HG02610 (cell line): ENCODE measurements at regions not wholly inside any gene's neighbourhood (a gene's known extent, or its start where the extent isn't known, plus 50 kb on each side); places are given as distances from the start of the nearest gene placed in this dataset.

Experiments
- ATAC-seq: cut with Tn5 transposase; IDR thresholded peaks from one replicate; pipeline ENCODE4 v1.9.1; 2021; ENCODE audit warnings: mild to moderate bottlenecking, moderate library complexity; ENCODE audit not compliant: unreplicated experiment

- no peak for ATAC-seq
Observed at GRCh38 chr1:58430421-58431275, 115.9 kb downstream of the OMA1 start.

GRCh38 chr1:58426918-58427317, 119.6 kb downstream of the OMA1 start:
- ATAC-seq, result no peak

- no peak for ATAC-seq
Observed at GRCh38 chr1:58422436-58422835, 124.1 kb downstream of the OMA1 start.

GRCh38 chr1:58418283-58419228, 128.0 kb downstream of the OMA1 start:
- ATAC-seq, result no peak

- no peak for ATAC-seq
Observed at GRCh38 chr1:58412071-58412580, 134.4 kb downstream of the OMA1 start.

GRCh38 chr1:58409890-58410289, 136.6 kb downstream of the OMA1 start:
- ATAC-seq, result no peak

GRCh38 chr1:58409336-58409735, 137.2 kb downstream of the OMA1 start:
- no peak for ATAC-seq

- ATAC-seq, result no peak
Observed at GRCh38 chr1:58406301-58407071, 140.0 kb downstream of the OMA1 start.

GRCh38 chr1:58405660-58406059, 140.9 kb downstream of the OMA1 start:
- ATAC-seq, result no peak

GRCh38 chr1:58403894-58404293, 142.6 kb downstream of the OMA1 start:
- ATAC-seq, result no peak

GRCh38 chr1:58402444-58402843, 144.1 kb downstream of the OMA1 start:
- no peak for ATAC-seq

GRCh38 chr1:58401991-58402390, 144.5 kb downstream of the OMA1 start:
- no peak for ATAC-seq

GRCh38 chr1:58399176-58399575, 147.3 kb downstream of the OMA1 start:
- no peak for ATAC-seq

- ATAC-seq, result no peak
Observed at GRCh38 chr1:58398714-58399113, 147.8 kb downstream of the OMA1 start.

- ATAC-seq, result no peak
Observed at GRCh38 chr1:58397187-58397820, 149.2 kb downstream of the OMA1 start.

- ATAC-seq, result no peak
Observed at GRCh38 chr1:58396150-58396549, 150.4 kb downstream of the OMA1 start.

- ATAC-seq, result no peak
Observed at GRCh38 chr1:58395355-58395754, 151.2 kb downstream of the OMA1 start.

- ATAC-seq, result peak; percentile 83
Observed at GRCh38 chr1:58392083-58392482, 154.4 kb downstream of the OMA1 start.

GRCh38 chr1:58391514-58391913, 155.0 kb downstream of the OMA1 start:
- ATAC-seq, result no peak

GRCh38 chr1:58391056-58391455, 155.5 kb downstream of the OMA1 start:
- ATAC-seq, result no peak
